ENCODE measurements at regions not wholly inside any gene's neighbourhood (a gene's known extent, or its start where the extent isn't known, plus 50 kb on each side); places are given as distances from the start of the nearest gene placed in this dataset.

DNA sequence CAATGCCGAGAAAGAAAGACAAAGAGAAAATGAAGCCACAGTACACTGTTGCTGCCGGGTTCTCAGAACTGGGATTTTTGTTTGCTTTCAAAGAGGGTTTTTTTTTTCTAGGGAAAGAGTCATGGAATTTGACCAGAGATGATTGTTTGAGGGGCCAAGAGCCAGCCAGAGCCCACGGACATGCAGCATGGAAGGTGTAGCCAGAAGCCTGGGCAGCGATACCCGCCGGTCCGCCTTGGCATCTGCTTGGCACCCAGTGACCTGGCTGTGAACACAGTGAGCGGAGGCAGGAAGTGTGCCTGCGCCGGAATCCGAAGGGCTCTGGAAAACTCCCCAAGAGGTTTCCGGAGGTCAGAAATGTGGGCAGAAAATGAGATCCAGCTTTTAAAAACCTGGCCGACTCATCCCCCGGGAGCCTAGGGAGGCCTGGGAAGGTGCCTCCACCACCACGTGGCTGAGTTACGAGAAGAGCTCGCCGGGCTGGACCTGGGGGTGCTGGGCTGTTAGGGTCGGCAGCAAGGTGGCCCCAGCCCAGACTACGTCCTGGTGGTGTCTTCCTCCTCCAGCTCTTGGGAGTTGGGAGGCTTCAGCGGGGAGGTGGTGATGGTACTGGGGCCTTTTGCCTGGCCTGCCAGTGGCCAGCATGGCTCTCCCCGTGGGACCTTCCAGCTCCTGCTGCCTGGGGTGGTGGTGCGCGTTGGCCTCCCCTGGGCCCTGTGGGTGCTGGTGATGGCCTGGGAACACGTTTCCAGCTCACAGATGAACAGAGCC lies 61.6 kb upstream of the PPARA start:
- TF ChIP-seq, protein P1, sequence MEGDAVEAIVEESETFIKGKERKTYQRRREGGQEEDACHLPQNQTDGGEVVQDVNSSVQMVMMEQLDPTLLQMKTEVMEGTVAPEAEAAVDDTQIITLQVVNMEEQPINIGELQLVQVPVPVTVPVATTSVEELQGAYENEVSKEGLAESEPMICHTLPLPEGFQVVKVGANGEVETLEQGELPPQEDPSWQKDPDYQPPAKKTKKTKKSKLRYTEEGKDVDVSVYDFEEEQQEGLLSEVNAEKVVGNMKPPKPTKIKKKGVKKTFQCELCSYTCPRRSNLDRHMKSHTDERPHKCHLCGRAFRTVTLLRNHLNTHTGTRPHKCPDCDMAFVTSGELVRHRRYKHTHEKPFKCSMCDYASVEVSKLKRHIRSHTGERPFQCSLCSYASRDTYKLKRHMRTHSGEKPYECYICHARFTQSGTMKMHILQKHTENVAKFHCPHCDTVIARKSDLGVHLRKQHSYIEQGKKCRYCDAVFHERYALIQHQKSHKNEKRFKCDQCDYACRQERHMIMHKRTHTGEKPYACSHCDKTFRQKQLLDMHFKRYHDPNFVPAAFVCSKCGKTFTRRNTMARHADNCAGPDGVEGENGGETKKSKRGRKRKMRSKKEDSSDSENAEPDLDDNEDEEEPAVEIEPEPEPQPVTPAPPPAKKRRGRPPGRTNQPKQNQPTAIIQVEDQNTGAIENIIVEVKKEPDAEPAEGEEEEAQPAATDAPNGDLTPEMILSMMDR (IDR thresholded peaks at IDR 0.05), result no peak
- TF ChIP-seq POLR2A (IDR thresholded peaks at IDR 0.05) (peak in 1 of 2 donors; percentile 6), POLR2AphosphoS5 (IDR thresholded peaks at IDR 0.05) (peak; percentile 50)

Measured in gastroesophageal sphincter (tissue), 3 donors.